ENCODE measurements at regions not wholly inside any gene's neighbourhood (a gene's known extent, or its start where the extent isn't known, plus 50 kb on each side); places are given as distances from the start of the nearest gene placed in this dataset.

GRCh38 chr7:45421806-45422205, 152.4 kb upstream of the ADCY1 start:
- in situ Hi-C loops (cut with HindIII; ENCODE audit: extremely low pct_ligation_motif_present, low pct_unique_long_range_greater_than_20kb): no loop called here
- Histone ChIP-seq H3K4me3 (replicated peaks in 1 of 3; ENCODE audit: insufficient read depth in 1 of 3, low read depth in 2 of 3, low read length in 3 of 3) (no peak overlapping the region), H4K20me1 (ENCODE audit: insufficient read depth, low read length) (no peaks in the 10 kb centered on the region), H3K36me3 (replicated peaks in 1 of 2; ENCODE audit: control insufficient read depth in 1 of 2, insufficient read depth in 2 of 2, low read length in 2 of 2) (no peaks in the 10 kb centered on the region), H3K4me2 (ENCODE audit: low read depth, low read length) (no peak overlapping the region), H3K4me1 (ENCODE audit: insufficient read depth, low read length) (no peaks in the 10 kb centered on the region), H3K79me2 (ENCODE audit: insufficient read depth, low read length) (no peaks in the 10 kb centered on the region), H3K9ac (ENCODE audit: insufficient read depth, low read depth, low read length) (no peak overlapping the region), H3K27me3 (ENCODE audit: control insufficient read depth in 1 of 2, insufficient read depth in 2 of 2, low read length in 2 of 2) (no peaks in the 10 kb centered on the region), H3K27ac (ENCODE audit: extremely low read length, insufficient read depth, low read length) (no peak overlapping the region), H3K9me3 (ENCODE audit: low read length) (no peaks in the 10 kb centered on the region), H2AFZ (ENCODE audit: low read length) (no peak overlapping the region)
- BruUV-seq (replicated peaks): no TSS peak
- ChIA-PET POLR2A (no interaction called here), CTCF (ENCODE audit: low intra/inter-chr PET ratio, low total read pairs) (no interaction called here)
- DNase-seq (ENCODE audit: low spot score) (no peak), ATAC-seq (no peak), FAIRE-seq (no peak)
- TF ChIP-seq KLF13 (CRISPR knock-in tag; IDR thresholded peaks at IDR 0.05) (no peak), TIGD3 (CRISPR knock-in tag; IDR thresholded peaks at IDR 0.05; ENCODE audit: borderline replicate concordance) (no peak), ZNF207 (IDR thresholded peaks at IDR 0.05; ENCODE audit: borderline replicate concordance) (no peak), CREM (IDR thresholded peaks at IDR 0.05) (no peak), CREM (CRISPR knock-in tag; IDR thresholded peaks at IDR 0.05) (no peak), IKZF5 (CRISPR knock-in tag; IDR thresholded peaks at IDR 0.05) (no peak), POLR2G (IDR thresholded peaks at IDR 0.05; ENCODE audit: low read depth, low read length) (no peak), GMEB1 (CRISPR knock-in tag; IDR thresholded peaks at IDR 0.05; ENCODE audit: borderline replicate concordance) (no peak), IRX3 (CRISPR knock-in tag; IDR thresholded peaks at IDR 0.05; ENCODE audit: borderline replicate concordance, low read depth) (no peak), POLR2AphosphoS2 (IDR thresholded peaks at IDR 0.05; ENCODE audit: low read depth, low read length) (no peak), KLF16 (CRISPR knock-in tag; IDR thresholded peaks at IDR 0.05) (no peak)
- intact Hi-C loops (cut with micrococcal nuclease; ENCODE audit: unreplicated experiment): no loop called here
- WGBS (ENCODE audit: low lambda C conversion rate): 93% methylated on average over 1 of the region's 1 CpG
